Activated CD4-positive, alpha-beta T cell treated with anti-CD3 and anti-CD28 coated beads, Interleukin-2, amount 10 ng/mL, durations not matched to agents 24 days and 14 days (primary cell): ENCODE measurements at regions not wholly inside any gene's neighbourhood (a gene's known extent, or its start where the extent isn't known, plus 50 kb on each side); places are given as distances from the start of the nearest gene placed in this dataset.

Source experiments
- DNase-seq: peaks from one replicate; pipeline ENCODE4 v3.0.0; 2022
- H3K27ac Mint-ChIP-seq: one replicate; pipeline ENCODE4 v1.8.0; 2022; ENCODE audit warnings: mild to moderate bottlenecking, mixed read lengths
- H3K27me3 Mint-ChIP-seq: one replicate; pipeline ENCODE4 v1.8.0; 2022; ENCODE audit warnings: mixed read lengths
- H3K36me3 Mint-ChIP-seq: one replicate; pipeline ENCODE4 v1.8.0; 2022; ENCODE audit warnings: low read depth, mild to moderate bottlenecking, mixed read lengths
- H3K4me1 Mint-ChIP-seq: one replicate; pipeline ENCODE4 v1.8.0; 2021; ENCODE audit warnings: mixed read lengths
- H3K4me3 Mint-ChIP-seq: one replicate; pipeline ENCODE4 v1.8.0; 2022; ENCODE audit warnings: mild to moderate bottlenecking, moderate library complexity, mixed read lengths
- H3K9me3 Mint-ChIP-seq: one replicate; pipeline ENCODE4 v1.8.0; 2021; ENCODE audit warnings: mixed read lengths
- intact Hi-C: fragments of 100-400 bp; cut with micrococcal nuclease; formaldehyde crosslinking; loops from one replicate; pipeline ENCODE4 v1.15.1; 2023

DNA sequence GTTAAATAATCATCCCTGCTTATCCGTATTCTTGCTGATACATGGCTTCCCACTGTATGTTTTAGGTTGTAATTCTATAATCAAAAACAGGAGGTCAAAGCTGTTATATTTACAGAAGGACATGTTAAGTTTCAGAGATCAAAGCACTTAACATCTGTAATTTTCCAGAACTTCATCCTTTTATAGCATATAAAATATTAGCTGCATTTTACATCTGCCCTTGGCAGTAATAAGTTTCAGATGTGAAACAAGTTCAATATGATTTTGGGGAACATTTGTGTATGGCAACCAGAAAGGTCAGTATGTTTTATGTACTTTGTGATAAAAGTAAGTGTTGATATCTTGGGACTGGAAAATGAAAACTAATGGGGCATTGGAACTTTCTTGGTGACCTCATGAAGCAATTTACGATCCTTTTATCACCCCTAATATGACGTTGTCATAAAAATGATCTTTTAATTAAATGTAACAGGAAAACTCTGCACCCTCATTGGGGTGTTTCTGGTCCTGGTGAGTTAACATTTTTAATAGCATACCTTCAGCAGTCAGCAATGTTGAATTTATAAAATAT is 449.6 kb downstream of the GPATCH2 start:
- Mint-ChIP-seq H3K36me3 (no peaks in the 10 kb centered on the region), H3K4me1 (no peaks in the 10 kb centered on the region), H3K9me3 (peaks cover 4% of the 10 kb centered on the region), H3K27me3 (no peaks in the 10 kb centered on the region), H3K27ac (no peak overlapping the region), H3K4me3 (no peak overlapping the region)
- DNase-seq, result no peak
- intact Hi-C loops, result no loop called here

DNA sequence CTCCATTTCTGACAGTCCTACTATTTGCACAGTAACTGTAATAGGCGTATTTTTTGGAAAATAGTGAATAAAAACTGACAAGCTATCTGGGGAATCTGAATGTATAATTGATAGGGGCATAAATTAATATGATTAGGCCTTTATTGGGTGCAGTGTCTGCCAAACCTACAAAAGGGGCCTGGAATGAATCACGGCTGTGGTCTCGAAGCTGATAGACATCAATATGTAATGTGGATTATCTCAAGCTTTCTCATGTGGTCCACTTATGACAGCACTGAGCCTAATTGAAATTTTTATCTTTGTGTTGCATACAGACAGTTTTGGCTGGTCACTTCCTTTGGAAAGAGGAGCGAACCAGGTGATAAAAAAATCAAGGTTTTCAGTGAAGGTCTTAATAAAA is 450.4 kb downstream of the GPATCH2 start:
- H3K36me3 Mint-ChIP-seq, result no peaks in the 10 kb centered on the region
- intact Hi-C loops, result no loop called here
- peaks cover 4% of the 10 kb centered on the region for H3K9me3 Mint-ChIP-seq
- H3K27ac Mint-ChIP-seq, result no peak overlapping the region
- no peak for DNase-seq
- no peaks in the 10 kb centered on the region for H3K27me3 Mint-ChIP-seq
- H3K4me3 Mint-ChIP-seq, result no peak overlapping the region
- H3K4me1 Mint-ChIP-seq, result no peaks in the 10 kb centered on the region

DNA sequence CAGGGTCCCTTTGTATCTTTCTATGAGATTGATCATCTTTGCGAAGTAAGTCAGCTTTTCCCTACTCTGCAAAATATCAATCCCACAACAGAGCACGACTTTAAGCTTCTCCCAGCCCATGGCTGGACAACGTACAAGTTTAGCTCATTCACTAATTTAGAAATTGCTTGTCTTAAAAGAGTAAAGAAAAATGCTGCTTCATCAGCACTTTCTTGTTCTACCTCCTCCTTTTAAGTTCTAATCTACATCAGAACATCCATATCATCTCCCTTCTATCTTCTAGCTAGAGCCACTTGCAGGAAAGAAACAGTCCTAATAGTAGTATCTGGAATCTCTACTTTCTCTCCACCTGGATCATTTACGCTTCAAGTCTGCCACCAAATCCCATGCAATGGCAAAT is 441.2 kb upstream of the ESRRG start:
- H3K27ac Mint-ChIP-seq, result no peak overlapping the region
- no peaks in the 10 kb centered on the region for H3K4me1 Mint-ChIP-seq
- intact Hi-C loops, result no loop called here
- no peak for DNase-seq
- no peaks in the 10 kb centered on the region for H3K9me3 Mint-ChIP-seq
- no peaks in the 10 kb centered on the region for H3K27me3 Mint-ChIP-seq
- no peaks in the 10 kb centered on the region for H3K36me3 Mint-ChIP-seq
- no peak overlapping the region for H3K4me3 Mint-ChIP-seq

DNA sequence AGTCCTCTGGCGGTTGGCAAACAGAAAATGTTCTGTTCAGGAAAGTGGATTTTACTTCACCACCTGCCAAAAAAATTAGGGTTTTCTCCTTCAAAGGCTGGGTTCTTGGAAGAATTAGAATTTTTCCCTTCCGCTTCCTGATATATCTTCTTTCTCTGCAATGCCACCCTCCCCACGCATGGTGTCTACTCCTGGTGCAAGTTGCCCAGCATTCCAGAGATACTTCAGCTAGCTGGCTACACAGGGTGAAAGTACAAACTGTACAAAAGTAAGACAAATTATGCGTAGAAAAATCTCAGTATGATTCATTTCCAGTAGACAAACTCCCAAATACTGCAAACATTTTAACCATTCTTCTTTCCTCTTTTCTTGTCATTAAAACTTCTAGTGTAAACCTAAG is 430.1 kb upstream of the ESRRG start:
- H3K27ac Mint-ChIP-seq, result no peak overlapping the region
- H3K4me1 Mint-ChIP-seq, result no peaks in the 10 kb centered on the region
- H3K4me3 Mint-ChIP-seq, result no peak overlapping the region
- intact Hi-C loops, result no loop called here
- DNase-seq, result no peak
- H3K27me3 Mint-ChIP-seq, result no peaks in the 10 kb centered on the region
- no peaks in the 10 kb centered on the region for H3K9me3 Mint-ChIP-seq
- no peaks in the 10 kb centered on the region for H3K36me3 Mint-ChIP-seq

DNA sequence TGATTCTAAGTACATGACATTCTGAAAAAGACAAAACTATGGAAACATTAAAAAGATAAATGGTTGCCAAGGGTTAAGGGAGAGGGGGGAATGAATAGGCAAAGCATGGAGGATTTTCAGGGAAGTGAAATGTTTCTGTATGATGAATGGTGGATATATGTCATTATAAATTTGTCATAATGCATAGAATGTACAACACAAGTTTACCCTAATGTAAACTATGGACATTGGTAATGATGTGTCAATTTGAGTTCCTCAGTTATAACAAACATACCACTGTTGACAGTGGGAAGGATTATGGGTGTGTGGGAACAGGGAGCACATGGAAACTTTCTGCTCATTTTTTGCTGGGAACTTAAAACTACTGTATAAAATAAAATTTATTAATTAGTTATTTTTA is 427.1 kb upstream of the ESRRG start:
- intact Hi-C loops, result no loop called here
- no peaks in the 10 kb centered on the region for H3K36me3 Mint-ChIP-seq
- DNase-seq, result no peak
- H3K4me3 Mint-ChIP-seq, result no peak overlapping the region
- no peaks in the 10 kb centered on the region for H3K4me1 Mint-ChIP-seq
- no peaks in the 10 kb centered on the region for H3K9me3 Mint-ChIP-seq
- no peaks in the 10 kb centered on the region for H3K27me3 Mint-ChIP-seq
- no peak overlapping the region for H3K27ac Mint-ChIP-seq

DNA sequence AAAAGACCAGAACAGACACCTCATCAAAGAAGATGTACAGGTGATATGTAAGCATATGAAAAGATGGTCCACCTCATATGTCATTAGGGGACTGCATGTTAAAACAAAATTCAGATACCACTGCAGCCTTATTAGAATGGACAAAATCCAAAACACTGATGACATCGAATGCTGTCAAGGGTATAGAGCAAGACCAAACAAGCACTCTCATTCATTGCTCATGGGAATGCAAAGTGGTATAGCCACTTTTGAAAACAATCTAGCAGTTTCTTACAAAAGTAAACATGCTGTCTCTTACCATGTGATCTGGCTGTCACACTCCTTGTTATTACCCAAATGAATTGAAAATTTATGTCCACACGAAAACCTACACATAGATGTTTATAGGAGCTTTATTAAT is 426.6 kb upstream of the ESRRG start:
- Mint-ChIP-seq H3K4me1 (no peaks in the 10 kb centered on the region), H3K4me3 (no peak overlapping the region), H3K9me3 (no peaks in the 10 kb centered on the region), H3K27me3 (no peaks in the 10 kb centered on the region), H3K36me3 (no peaks in the 10 kb centered on the region), H3K27ac (no peak overlapping the region)
- DNase-seq, result no peak
- intact Hi-C loops, result no loop called here

DNA sequence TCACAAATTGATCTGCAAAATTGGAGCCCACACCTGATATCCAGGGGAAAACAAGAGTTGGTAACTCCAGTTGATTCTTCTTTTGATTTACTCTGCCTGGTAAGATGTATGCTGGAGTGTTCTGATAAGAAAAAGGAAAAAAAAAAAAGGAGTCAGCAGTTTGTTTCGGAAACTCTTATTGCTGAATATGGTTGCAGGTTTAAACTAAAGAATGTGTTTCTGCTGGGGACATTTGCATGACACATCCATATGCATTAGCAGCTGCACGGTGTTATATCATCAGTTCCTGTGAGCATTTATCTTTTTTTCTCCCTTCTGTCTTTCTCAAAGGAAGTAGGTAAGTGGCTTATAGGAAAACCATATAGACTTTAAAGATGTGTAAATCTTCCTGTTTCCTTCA is 418.5 kb upstream of the ESRRG start:
- Mint-ChIP-seq H3K36me3 (peaks cover 3% of the 10 kb centered on the region), H3K4me1 (no peaks in the 10 kb centered on the region), H3K4me3 (no peak overlapping the region), H3K9me3 (peaks cover 13% of the 10 kb centered on the region), H3K27ac (no peak overlapping the region), H3K27me3 (peaks cover 39% of the 10 kb centered on the region)
- intact Hi-C loops, result no loop called here
- no peak for DNase-seq

DNA sequence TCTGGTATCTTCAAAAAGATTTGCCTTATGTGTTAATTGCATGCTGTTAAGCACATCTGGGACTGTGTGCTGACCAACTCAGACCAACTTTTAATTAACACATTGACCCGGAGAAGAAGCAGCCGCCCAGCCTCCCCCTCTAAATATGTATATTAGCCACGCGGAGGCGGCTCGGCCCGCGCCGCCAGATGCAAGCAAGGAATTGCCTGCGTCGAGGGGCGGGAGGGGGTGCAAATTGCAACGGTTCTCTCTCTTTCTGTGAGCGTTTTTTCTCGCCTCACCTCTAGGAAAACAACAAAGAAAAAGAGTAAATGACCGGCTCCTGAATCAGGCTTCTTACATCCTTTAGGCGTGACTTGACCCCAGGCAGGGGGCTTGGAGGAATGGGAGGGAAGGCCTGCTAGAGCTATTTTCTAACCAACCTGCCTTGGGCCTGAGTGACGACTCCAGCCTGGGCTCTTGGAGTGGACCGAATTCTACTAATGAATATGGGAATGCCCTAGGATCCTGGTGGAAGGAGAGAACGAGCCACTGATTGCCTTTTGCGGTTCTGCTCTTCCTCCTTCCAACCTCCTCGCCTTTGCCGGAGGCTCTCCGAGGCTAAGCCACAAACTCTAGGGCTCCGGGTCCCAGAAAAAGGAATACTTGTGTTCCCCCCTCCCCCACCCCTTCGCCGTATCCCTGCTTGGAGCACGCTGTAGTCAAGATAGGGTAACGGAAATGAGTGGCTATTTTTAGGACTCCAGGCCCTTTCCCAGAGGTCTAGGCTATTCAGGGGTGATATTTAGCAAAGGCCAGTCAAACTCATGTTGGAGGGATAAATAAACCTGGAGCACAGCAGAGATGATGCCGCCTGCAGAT is 417.0 kb upstream of the ESRRG start:
- H3K36me3 Mint-ChIP-seq, result peaks cover 3% of the 10 kb centered on the region

DNA sequence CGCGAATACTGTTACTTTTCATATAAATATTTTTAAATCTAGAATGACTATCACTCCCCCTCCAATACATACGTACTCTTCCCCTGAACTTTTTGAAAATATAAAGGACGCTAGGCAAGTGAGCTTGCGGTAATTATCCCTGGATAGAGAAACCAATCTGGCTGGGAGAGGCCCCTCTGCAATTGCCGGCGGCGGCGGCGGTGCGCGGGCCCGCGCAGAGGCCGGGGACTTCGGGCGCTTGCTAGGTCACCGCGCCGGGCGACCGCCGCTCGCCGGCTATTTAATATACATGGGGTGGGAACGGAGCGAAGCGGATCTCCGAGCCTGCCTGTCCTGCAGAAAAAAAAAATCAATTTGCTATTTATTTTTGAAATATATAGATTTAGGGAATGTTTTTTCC is 416.3 kb upstream of the ESRRG start:
- Mint-ChIP-seq H3K4me3 (no peak overlapping the region), H3K4me1 (peaks cover 2% of the 10 kb centered on the region), H3K27ac (no peak overlapping the region), H3K36me3 (peaks cover 3% of the 10 kb centered on the region), H3K27me3 (peaks cover 58% of the 10 kb centered on the region), H3K9me3 (peaks cover 13% of the 10 kb centered on the region)
- no peak for DNase-seq
- intact Hi-C loops, result loop anchor here (5.0 kb wide), 1 partner anchor 1023 kb away; no protein-coding TSS in a partner anchor

More for the DNA sequence above, 417.0 kb upstream of the ESRRG start:
- Mint-ChIP-seq H3K4me1 (peaks cover under 1% of the 10 kb centered on the region), H3K27ac (no peak overlapping the region), H3K27me3 (peaks cover 50% of the 10 kb centered on the region), H3K9me3 (peaks cover 13% of the 10 kb centered on the region), H3K4me3 (no peak overlapping the region)
- DNase-seq, result no peak
- intact Hi-C loops, result no loop called here

DNA sequence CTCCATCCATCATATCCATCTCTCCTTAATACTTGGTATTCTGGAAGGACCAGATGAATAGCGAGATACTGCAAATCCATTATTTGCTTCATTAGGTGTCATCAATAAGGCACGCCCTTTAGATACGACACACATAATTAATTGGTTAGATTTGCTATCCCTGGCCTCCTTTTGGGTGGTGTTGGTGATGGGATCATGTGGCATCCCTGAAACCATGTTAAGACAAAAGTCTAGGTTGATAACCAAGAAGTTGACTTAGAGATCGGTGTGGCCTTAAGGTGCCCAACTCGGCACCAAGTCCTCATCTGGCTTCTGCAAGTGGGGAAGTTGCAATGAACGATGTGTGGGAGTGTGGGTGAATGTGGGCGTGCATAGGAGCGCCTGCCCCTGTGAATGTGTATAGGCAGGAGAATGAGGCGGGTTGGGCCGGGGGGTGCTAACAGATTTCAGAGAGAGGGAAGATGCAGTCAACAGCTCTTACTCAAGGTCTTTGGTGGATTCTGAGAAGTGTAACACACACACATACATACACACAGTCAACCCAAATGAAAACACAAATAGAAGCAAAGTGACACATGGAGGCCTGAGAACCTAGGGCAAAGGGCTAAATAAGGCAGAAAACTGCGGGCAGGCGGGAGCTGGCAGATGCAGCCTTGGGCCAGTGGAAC is 415.7 kb upstream of the ESRRG start:
- H3K4me1 Mint-ChIP-seq, result peaks cover 2% of the 10 kb centered on the region
- DNase-seq, result no peak
- H3K27ac Mint-ChIP-seq, result no peak overlapping the region
- H3K27me3 Mint-ChIP-seq, result peaks cover 64% of the 10 kb centered on the region
- no peak overlapping the region for H3K4me3 Mint-ChIP-seq
- H3K36me3 Mint-ChIP-seq, result peaks cover 3% of the 10 kb centered on the region
- peaks cover 13% of the 10 kb centered on the region for H3K9me3 Mint-ChIP-seq
- intact Hi-C loops, result loop anchor here (5.0 kb wide), 1 partner anchor 1023 kb away; no protein-coding TSS in a partner anchor

DNA sequence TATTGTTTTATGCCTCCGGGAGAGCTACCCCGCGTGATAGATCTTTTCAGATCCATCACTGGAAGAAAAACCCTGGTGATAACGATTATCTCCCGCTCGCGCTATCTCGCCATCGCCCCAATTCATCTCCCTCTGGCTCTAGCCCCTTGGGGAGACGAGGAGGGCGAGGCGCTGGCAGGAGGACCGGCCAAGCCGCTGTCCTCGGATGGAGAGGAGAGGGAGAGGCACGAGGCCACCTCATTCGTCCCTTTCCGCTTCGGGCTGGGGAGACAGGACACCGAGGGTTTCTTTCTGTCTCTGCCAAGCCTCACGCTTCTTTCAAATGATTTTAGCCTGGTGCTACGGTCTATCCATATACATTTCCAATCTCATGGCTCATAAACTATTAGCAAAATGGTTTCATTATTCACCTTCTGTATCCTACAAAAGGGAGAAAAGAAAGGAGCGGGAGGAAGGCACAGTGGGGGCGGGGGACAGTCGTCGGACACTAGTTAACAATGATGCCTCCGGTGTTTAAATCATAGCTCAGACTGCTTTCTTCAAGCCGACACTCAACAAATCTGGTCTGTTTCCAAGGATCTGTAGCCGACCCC is 415.0 kb upstream of the ESRRG start:
- H3K4me1 Mint-ChIP-seq, result peaks cover 2% of the 10 kb centered on the region
- no peak overlapping the region for H3K27ac Mint-ChIP-seq
- no peak overlapping the region for H3K4me3 Mint-ChIP-seq
- no peak for DNase-seq
- H3K36me3 Mint-ChIP-seq, result peaks cover 3% of the 10 kb centered on the region
- intact Hi-C loops, result loop anchor here (5.0 kb wide), 1 partner anchor 1024 kb away; no protein-coding TSS in a partner anchor
- peaks cover 68% of the 10 kb centered on the region for H3K27me3 Mint-ChIP-seq
- H3K9me3 Mint-ChIP-seq, result peaks cover 13% of the 10 kb centered on the region

DNA sequence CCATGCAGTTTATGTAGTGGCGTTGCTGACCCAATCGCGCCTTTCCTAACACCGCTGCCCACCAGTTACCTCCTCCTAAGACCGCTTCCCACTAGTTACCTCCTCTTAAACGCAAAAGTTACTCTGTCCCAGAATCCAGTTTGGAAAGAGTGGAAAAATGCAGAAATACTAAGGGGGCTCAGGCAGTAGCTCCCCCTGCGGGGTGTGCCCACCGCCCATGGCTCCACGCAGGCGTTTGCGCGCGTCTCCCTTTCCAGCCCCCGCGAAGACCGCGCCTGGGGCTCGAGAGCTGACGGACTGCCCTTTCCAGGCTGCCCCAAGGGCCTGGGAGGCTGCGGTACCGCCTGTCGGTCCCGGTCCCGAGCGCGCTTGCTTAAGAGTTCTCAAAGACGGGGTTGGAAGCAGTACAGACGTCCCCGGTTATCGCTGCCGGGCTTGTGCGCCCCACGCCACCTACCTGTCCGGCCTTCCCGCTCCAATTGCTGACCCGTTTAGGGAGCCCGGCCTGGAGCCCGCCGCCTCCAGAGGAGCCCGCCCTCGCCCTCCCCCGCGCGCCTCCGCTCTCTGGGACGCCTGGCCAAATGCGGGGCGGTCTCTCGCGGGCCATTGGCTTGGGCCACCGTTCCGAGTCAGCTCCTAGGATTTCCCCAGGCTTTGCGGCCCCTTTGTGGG is 414.1 kb upstream of the ESRRG start:
- peaks cover 71% of the 10 kb centered on the region for H3K27me3 Mint-ChIP-seq
- no peak for DNase-seq
- H3K36me3 Mint-ChIP-seq, result peaks cover 3% of the 10 kb centered on the region
- no peak overlapping the region for H3K27ac Mint-ChIP-seq
- peaks cover 2% of the 10 kb centered on the region for H3K4me1 Mint-ChIP-seq
- H3K4me3 Mint-ChIP-seq, result no peak overlapping the region
- H3K9me3 Mint-ChIP-seq, result peaks cover 13% of the 10 kb centered on the region
- intact Hi-C loops, result loop anchor here (5.0 kb wide), 1 partner anchor 1025 kb away; no protein-coding TSS in a partner anchor

DNA sequence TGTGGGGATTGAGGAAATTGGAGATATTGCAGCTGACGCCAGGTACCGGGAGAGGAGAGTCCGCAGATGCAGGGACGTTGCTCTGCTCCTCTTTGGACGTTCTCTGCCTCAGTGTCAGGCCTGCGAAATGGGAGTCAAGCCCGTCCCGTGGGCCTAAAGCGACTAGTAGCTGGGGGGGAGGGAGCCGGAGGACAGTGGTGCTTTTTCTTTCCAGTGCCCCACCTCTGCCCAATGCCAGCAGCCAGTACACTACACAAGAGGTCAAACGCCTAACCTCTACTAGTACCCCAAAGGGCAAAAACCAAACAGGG is 413.6 kb upstream of the ESRRG start:
- Mint-ChIP-seq H3K27ac (no peak overlapping the region), H3K27me3 (peaks cover 74% of the 10 kb centered on the region), H3K36me3 (peaks cover 3% of the 10 kb centered on the region), H3K4me3 (no peak overlapping the region), H3K9me3 (peaks cover 13% of the 10 kb centered on the region), H3K4me1 (peaks cover 2% of the 10 kb centered on the region)
- intact Hi-C loops, result loop anchor here (5.0 kb wide), 1 partner anchor 1025 kb away; no protein-coding TSS in a partner anchor
- DNase-seq, result no peak
